ENCODE measurements at regions not wholly inside any gene's neighbourhood (a gene's known extent, or its start where the extent isn't known, plus 50 kb on each side); places are given as distances from the start of the nearest gene placed in this dataset.

DNA sequence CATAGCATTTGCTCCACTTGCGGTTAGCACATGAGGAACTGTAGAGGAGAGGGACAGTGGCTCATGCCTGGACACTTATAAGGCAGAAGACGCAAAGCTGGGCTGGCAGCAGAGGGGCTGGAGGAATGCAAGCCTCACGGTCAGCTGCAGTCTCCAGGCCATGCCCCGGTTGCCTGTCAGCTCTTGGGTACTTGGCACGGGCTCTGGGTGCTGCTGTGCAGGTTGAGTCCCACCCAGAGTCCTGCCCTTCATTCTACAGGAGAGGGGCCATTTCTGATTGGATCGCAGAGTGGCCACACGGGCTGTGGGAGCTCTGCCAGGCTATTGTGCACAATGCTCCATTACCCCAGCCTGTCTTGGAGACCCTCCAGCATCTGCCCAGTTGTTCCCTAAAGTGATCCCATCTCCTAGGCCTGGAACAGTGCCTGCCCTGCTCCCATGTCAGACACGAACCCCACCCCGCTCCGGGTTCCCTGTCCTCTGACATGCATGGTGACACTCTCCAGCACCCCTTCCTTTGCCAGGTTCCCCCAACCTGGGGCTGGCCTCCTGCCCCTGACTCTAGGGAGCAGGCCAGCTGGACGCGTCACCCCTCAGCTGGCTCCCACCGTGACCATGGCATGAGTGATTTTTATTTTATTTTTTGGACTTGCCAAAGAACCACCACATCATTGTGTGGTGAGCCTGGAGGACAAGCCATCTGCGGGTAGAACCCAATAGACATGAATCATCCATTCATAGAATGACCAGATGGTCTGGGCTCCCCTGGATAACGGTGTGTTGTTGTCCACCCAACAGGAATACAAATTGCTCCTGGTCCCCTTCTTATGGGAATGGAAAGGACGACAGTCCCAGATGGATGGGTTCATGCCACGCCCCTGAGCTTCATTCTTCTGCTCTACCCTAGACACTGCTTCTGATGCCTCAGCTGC, 51.0 kb upstream of the KLF13 start:
- DNase-seq (ENCODE audit: low spot score in 2 of 2) = peak in 1 of 2 donors; percentile 42
- Histone ChIP-seq H3K27ac (no peak overlapping the region), H3K4me1 (no peaks in the 10 kb centered on the region), H3K36me3 (no peaks in the 10 kb centered on the region), H3K9me3 (no peaks in the 10 kb centered on the region), H3K27me3 (no peaks in the 10 kb centered on the region), H3K4me3 (no peak overlapping the region)
- no peak for TF ChIP-seq CTCF (IDR thresholded peaks at IDR 0.05)
- intact Hi-C loops (cut with DNase I) = no loop called here

GRCh38 chr15:31276596-31277298, 49.9 kb upstream of the KLF13 start:
- intact Hi-C loops (cut with DNase I) = no loop called here
- Histone ChIP-seq H3K36me3 (no peaks in the 10 kb centered on the region), H3K27ac (no peak overlapping the region), H3K27me3 (no peaks in the 10 kb centered on the region), H3K4me3 (no peak overlapping the region), H3K9me3 (no peaks in the 10 kb centered on the region), H3K4me1 (no peaks in the 10 kb centered on the region)
- no peak for TF ChIP-seq CTCF (IDR thresholded peaks at IDR 0.05)
- no peak for DNase-seq (ENCODE audit: low spot score in 2 of 2)

Data from ascending aorta (tissue), 2 donors.